H9 (cell line): ENCODE measurements at regions not wholly inside any gene's neighbourhood (a gene's known extent, or its start where the extent isn't known, plus 50 kb on each side); places are given as distances from the start of the nearest gene placed in this dataset.

Experiments used
- DNase-seq: peaks from one replicate; pipeline ENCODE4 v3.0.0-alpha.2; 2017
- H2AFZ ChIP-seq: one replicate; pipeline ENCODE4 v1.6.1; 2013; ENCODE audit warnings: mild to moderate bottlenecking, low read length, control low read depth, moderate library complexity
- H2AK5ac ChIP-seq: 2 replicates; pipeline ENCODE4 v1.6.1; 2013; ENCODE audit warnings: low read length, control low read depth, mixed read lengths; ENCODE audit not compliant: insufficient read length
- H2BK120ac ChIP-seq: one replicate; pipeline ENCODE4 v1.6.1; 2013; ENCODE audit warnings: low read depth, mild to moderate bottlenecking, low read length, control low read depth, inconsistent platforms; ENCODE audit not compliant: poor library complexity, severe bottlenecking
- H2BK12ac ChIP-seq: 2 replicates; pipeline ENCODE4 v1.6.1; 2013; ENCODE audit warnings: low read length, control low read depth, mixed read lengths, low read depth; ENCODE audit not compliant: insufficient read length
- H2BK15ac ChIP-seq: 2 replicates; pipeline ENCODE4 v1.6.1; 2013; ENCODE audit warnings: low read depth, low read length, control low read depth
- H2BK20ac ChIP-seq: one replicate; pipeline ENCODE4 v1.6.1; 2013; ENCODE audit warnings: low read depth, mild to moderate bottlenecking, low read length, control low read depth, inconsistent platforms; ENCODE audit not compliant: poor library complexity, severe bottlenecking
- H2BK5ac ChIP-seq: 2 replicates; pipeline ENCODE4 v1.6.1; 2013; ENCODE audit warnings: low read length, control low read depth, mixed read lengths; ENCODE audit not compliant: insufficient read length
- H3K14ac ChIP-seq: 2 replicates; pipeline ENCODE4 v1.6.1; 2013; ENCODE audit warnings: low read length, control low read depth; ENCODE audit not compliant: insufficient read depth
- H3K18ac ChIP-seq: 2 replicates; pipeline ENCODE4 v1.6.1; 2013; ENCODE audit warnings: low read depth, mild to moderate bottlenecking, mixed read lengths, low read length, control low read depth; ENCODE audit not compliant: insufficient read length
- H3K23ac ChIP-seq: 2 replicates; pipeline ENCODE4 v1.6.1; 2013; ENCODE audit warnings: low read length, control low read depth, mixed read lengths, low read depth; ENCODE audit not compliant: insufficient read length
- H3K23me2 ChIP-seq: 2 replicates; pipeline ENCODE4 v1.6.1; 2013; ENCODE audit warnings: low read depth, mild to moderate bottlenecking, mixed read lengths, low read length, control low read depth; ENCODE audit not compliant: insufficient read length, poor library complexity, severe bottlenecking
- H3K27ac ChIP-seq: 2 replicates; pipeline ENCODE4 v1.5.1; 2013; ENCODE audit warnings: low read length, control low read depth, mixed read lengths, low read depth; ENCODE audit not compliant: insufficient read length
- H3K27me3 ChIP-seq: 2 replicates; pipeline ENCODE4 v1.6.1; 2013; ENCODE audit warnings: low read length, control low read depth, inconsistent platforms; ENCODE audit not compliant: insufficient read depth
- H3K4ac ChIP-seq: 2 replicates; pipeline ENCODE4 v1.6.1; 2013; ENCODE audit warnings: low read depth, mild to moderate bottlenecking, control low read depth, inconsistent platforms, low read length, moderate library complexity
- H3K4me1 ChIP-seq: 2 replicates; pipeline ENCODE4 v1.6.1; 2013; ENCODE audit warnings: low read length, control low read depth, inconsistent platforms; ENCODE audit not compliant: insufficient read depth
- H3K4me2 ChIP-seq: 2 replicates; pipeline ENCODE4 v1.6.1; 2013; ENCODE audit warnings: low read length, control low read depth, mixed read lengths; ENCODE audit not compliant: insufficient read length, insufficient read depth
- H3K56ac ChIP-seq: 2 replicates; pipeline ENCODE4 v1.6.1; 2013; ENCODE audit warnings: low read depth, mild to moderate bottlenecking, mixed read lengths, low read length, control low read depth; ENCODE audit not compliant: insufficient read length
- H3K79me1 ChIP-seq: 2 replicates; pipeline ENCODE4 v1.6.1; 2013; ENCODE audit warnings: low read depth, mild to moderate bottlenecking, moderate library complexity, low read length, control low read depth, inconsistent platforms; ENCODE audit not compliant: insufficient read depth, poor library complexity, severe bottlenecking
- H3K79me2 ChIP-seq: 2 replicates; pipeline ENCODE4 v1.6.1; 2013; ENCODE audit warnings: low read length, control low read depth, inconsistent platforms; ENCODE audit not compliant: insufficient read depth
- H3K9ac ChIP-seq: 2 replicates; pipeline ENCODE4 v1.6.1; 2013; ENCODE audit warnings: low read length, control low read depth, mixed read lengths; ENCODE audit not compliant: insufficient read length; ENCODE audit errors: extremely low read depth
- H3K9me3 ChIP-seq: one replicate; pipeline ENCODE4 v1.6.1; 2013; ENCODE audit warnings: low read depth, low read length, inconsistent platforms; ENCODE audit not compliant: control insufficient read depth
- H3T11ph ChIP-seq: one replicate; pipeline ENCODE4 v1.6.1; 2013; ENCODE audit warnings: mild to moderate bottlenecking, low read length, control low read depth, inconsistent platforms
- H4K20me1 ChIP-seq: one replicate; pipeline ENCODE4 v1.6.1; 2013; ENCODE audit not compliant: control insufficient read depth, insufficient read length, insufficient read depth
- H4K5ac ChIP-seq: 2 replicates; pipeline ENCODE4 v1.6.1; 2013; ENCODE audit warnings: low read depth, mild to moderate bottlenecking, mixed read lengths, low read length, control low read depth; ENCODE audit not compliant: insufficient read length
- H4K8ac ChIP-seq: replicated peaks from 2 replicates; pipeline ENCODE4 v1.6.1; 2013; ENCODE audit warnings: low read length, control low read depth, mixed read lengths, low read depth; ENCODE audit not compliant: insufficient read length
- H4K91ac ChIP-seq: 2 replicates; pipeline ENCODE4 v1.6.1; 2013; ENCODE audit warnings: low read depth, mild to moderate bottlenecking, moderate library complexity, mixed read lengths, low read length, control low read depth; ENCODE audit not compliant: insufficient read length
- H3K27ac Mint-ChIP-seq, 3 experiments: 2 replicates in 2 of 3; 3 replicates in 1 of 3; pipeline ENCODE4 v1.8.0; 2020 to 2021; ENCODE audit warnings: mixed read lengths in 3 of 3, mild to moderate bottlenecking in 1 of 3, moderate library complexity in 1 of 3
- H3K27me3 Mint-ChIP-seq: 2 replicates; pipeline ENCODE4 v1.8.0; 2021; ENCODE audit warnings: low read depth, mild to moderate bottlenecking, moderate library complexity, mixed read lengths
- H3K36me3 Mint-ChIP-seq, 3 experiments: 2 replicates in 2 of 3; 3 replicates in 1 of 3; pipeline ENCODE4 v1.8.0; 2020 to 2021; ENCODE audit warnings: low read depth in 3 of 3, mixed read lengths in 3 of 3; ENCODE audit not compliant: insufficient read depth in 1 of 3
- H3K4me1 Mint-ChIP-seq, 2 experiments: 2 replicates each; pipeline ENCODE4 v1.8.0; 2020; ENCODE audit warnings: mixed read lengths in 2 of 2
- H3K4me3 Mint-ChIP-seq, 2 experiments: 2 replicates in 1 of 2; 3 replicates in 1 of 2; pipeline ENCODE4 v1.8.0; 2020 to 2021; ENCODE audit warnings: mild to moderate bottlenecking in 2 of 2, mixed read lengths in 2 of 2, moderate library complexity in 1 of 2
- H3K9me3 Mint-ChIP-seq, 2 experiments: 2 replicates in 1 of 2; 3 replicates in 1 of 2; pipeline ENCODE4 v1.8.0; 2020; ENCODE audit warnings: mild to moderate bottlenecking in 2 of 2, mixed read lengths in 2 of 2, moderate library complexity in 1 of 2
- WGBS: extraction: QIAGEN DNeasy Blood & Tissue Kit; methylation state at CpG from one replicate; pipeline ENCODE4 v1.1.7; 2013; ENCODE audit warnings: missing lambda C conversion rate, low lambda C conversion rate, mixed read lengths; ENCODE audit not compliant: insufficient read length; ENCODE audit errors: extremely low coverage; 5-methylcytosine and 5-hydroxymethylcytosine counted together
- TF ChIP-seq, protein P1 (sequence below): fragments of 200-600 bp; sonication (generic); conservative IDR thresholded peaks from 3 replicates; pipeline ENCODE4 v1.8.0; 2021; ENCODE audit warnings: antibody characterized with exemption, mild to moderate bottlenecking

- no peak overlapping the region for H3K4ac ChIP-seq
- no peaks in the 10 kb centered on the region for H3K27me3 ChIP-seq
- no peaks in the 10 kb centered on the region for H4K20me1 ChIP-seq
- H2BK12ac ChIP-seq, result no peak overlapping the region
- DNase-seq, result no peak
- TF ChIP-seq, protein P1, sequence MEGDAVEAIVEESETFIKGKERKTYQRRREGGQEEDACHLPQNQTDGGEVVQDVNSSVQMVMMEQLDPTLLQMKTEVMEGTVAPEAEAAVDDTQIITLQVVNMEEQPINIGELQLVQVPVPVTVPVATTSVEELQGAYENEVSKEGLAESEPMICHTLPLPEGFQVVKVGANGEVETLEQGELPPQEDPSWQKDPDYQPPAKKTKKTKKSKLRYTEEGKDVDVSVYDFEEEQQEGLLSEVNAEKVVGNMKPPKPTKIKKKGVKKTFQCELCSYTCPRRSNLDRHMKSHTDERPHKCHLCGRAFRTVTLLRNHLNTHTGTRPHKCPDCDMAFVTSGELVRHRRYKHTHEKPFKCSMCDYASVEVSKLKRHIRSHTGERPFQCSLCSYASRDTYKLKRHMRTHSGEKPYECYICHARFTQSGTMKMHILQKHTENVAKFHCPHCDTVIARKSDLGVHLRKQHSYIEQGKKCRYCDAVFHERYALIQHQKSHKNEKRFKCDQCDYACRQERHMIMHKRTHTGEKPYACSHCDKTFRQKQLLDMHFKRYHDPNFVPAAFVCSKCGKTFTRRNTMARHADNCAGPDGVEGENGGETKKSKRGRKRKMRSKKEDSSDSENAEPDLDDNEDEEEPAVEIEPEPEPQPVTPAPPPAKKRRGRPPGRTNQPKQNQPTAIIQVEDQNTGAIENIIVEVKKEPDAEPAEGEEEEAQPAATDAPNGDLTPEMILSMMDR, result no peak
- no peak overlapping the region for H4K91ac ChIP-seq
- no peak overlapping the region for H3K9ac ChIP-seq
- no peaks in the 10 kb centered on the region for H3K79me1 ChIP-seq
- H2BK20ac ChIP-seq, result no peak overlapping the region
- no peak overlapping the region for H3K23ac ChIP-seq
- H2AFZ ChIP-seq, result no peak overlapping the region
- no peak overlapping the region for H3K18ac ChIP-seq
- H3K14ac ChIP-seq, result no peak overlapping the region
- H2BK120ac ChIP-seq, result no peak overlapping the region
- no peak overlapping the region for H2AK5ac ChIP-seq
- H2BK15ac ChIP-seq, result no peak overlapping the region
- no peak overlapping the region for H4K5ac ChIP-seq
- peak overlapping the region in 1 of 3 experiments; percentile 67; a peak in 2 of 7 replicates for H3K27ac Mint-ChIP-seq
- H3K56ac ChIP-seq, result no peak overlapping the region
- H3K9me3 ChIP-seq, result no peaks in the 10 kb centered on the region
- H3K4me2 ChIP-seq, result no peak overlapping the region
- WGBS, result no CpG with 5 or more reads among the region's 5 CpGs
- no peaks in the 10 kb centered on the region for H3K79me2 ChIP-seq
- no peaks in the 10 kb centered on the region for H3K4me1 ChIP-seq
- H3K27me3 Mint-ChIP-seq, result peaks cover 3% of the 10 kb centered on the region; the same call in 1 of the 2 replicates
- H3K9me3 Mint-ChIP-seq, result peaks cover 3 to 24% of the 10 kb centered on the region in 2 experiments; a peak in 4 of 5 replicates
- H3K27ac ChIP-seq, result no peak overlapping the region
- no peak overlapping the region for H4K8ac ChIP-seq
- H3K4me1 Mint-ChIP-seq, result peaks cover 0 to 10% of the 10 kb centered on the region in 2 experiments; a peak in 2 of 4 replicates
- peaks cover 0 to 8% (median 6%) of the 10 kb centered on the region in 3 experiments; a peak in 5 of 7 replicates for H3K36me3 Mint-ChIP-seq
- H3K23me2 ChIP-seq, result no peaks in the 10 kb centered on the region
- no peak overlapping the region for H3K4me3 Mint-ChIP-seq
- H2BK5ac ChIP-seq, result no peak overlapping the region
- H3T11ph ChIP-seq, result no peak overlapping the region
Observed at GRCh38 chr13:74389056-74389455, 254.9 kb upstream of the KLF12 start.
